T-helper 2 cell treated with Interferon-gamma antibody and Interleukin-4, amounts not matched to agents 5 μg/mL and 100 μg/mL, for 36 hours (primary cell): ENCODE measurements at regions not wholly inside any gene's neighbourhood (a gene's known extent, or its start where the extent isn't known, plus 50 kb on each side); places are given as distances from the start of the nearest gene placed in this dataset.

ENCODE experiments used
- DNase-seq: peaks from one replicate; pipeline ENCODE4 v3.0.0; 2021; ENCODE audit warnings: low spot score
- H3K27ac Mint-ChIP-seq: one replicate; pipeline ENCODE4 v1.8.0; 2021; ENCODE audit warnings: mild to moderate bottlenecking, mixed read lengths
- H3K27me3 Mint-ChIP-seq: one replicate; pipeline ENCODE4 v1.8.0; 2021; ENCODE audit warnings: low read depth, mixed read lengths
- H3K36me3 Mint-ChIP-seq: one replicate; pipeline ENCODE4 v1.8.0; 2021; ENCODE audit warnings: low read depth, mixed read lengths
- H3K4me1 Mint-ChIP-seq: one replicate; pipeline ENCODE4 v1.8.0; 2021; ENCODE audit warnings: low read depth, mixed read lengths
- H3K4me3 Mint-ChIP-seq: one replicate; pipeline ENCODE4 v1.8.0; 2022; ENCODE audit warnings: mild to moderate bottlenecking, moderate library complexity, mixed read lengths
- H3K9me3 Mint-ChIP-seq: one replicate; pipeline ENCODE4 v1.8.0; 2021; ENCODE audit warnings: mixed read lengths

DNA sequence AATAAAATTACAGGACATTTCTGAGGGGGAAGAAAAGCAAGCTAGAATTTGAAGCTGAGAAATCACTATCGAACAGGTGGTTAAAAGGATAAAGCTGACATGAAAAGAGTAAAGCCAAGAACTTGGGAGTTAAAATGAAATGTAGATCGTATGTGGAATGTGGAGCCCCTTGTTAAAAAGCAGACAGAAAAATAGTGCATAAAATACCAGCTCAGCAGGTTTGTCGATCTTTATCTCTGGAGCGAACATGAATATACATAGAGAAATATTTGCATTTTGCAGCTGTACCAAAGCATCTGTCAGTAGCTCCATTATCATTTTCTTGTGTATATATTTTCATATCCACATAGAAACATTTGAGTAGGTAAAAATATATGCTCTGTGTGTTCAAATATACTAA is 73.6 kb upstream of the CDC42BPA start:
- Mint-ChIP-seq H3K4me3 (no peak overlapping the region), H3K36me3 (no peaks in the 10 kb centered on the region), H3K27ac (no peak overlapping the region), H3K9me3 (peaks cover 4% of the 10 kb centered on the region), H3K27me3 (peaks cover 2% of the 10 kb centered on the region), H3K4me1 (peaks cover 6% of the 10 kb centered on the region)
- DNase-seq: no peak

DNA sequence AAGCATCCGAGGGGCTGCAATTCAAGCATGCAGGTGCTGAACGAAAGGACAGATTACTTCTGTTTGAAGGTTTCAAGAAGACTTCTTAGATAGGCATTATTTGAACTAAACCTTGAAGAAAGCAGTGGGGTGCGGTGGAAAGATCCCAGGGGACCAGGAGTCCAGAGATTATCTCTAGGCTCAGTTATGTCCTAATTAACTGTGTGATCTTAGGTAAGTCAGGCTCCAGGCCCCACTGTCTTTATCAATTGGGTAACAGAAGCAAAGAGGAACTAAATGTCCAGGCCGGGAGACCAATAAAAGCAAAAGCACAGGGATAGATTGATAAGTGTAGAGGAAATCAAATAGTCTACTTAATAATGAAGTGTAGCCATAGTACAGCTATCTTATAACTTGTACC is 72.9 kb upstream of the CDC42BPA start:
- H3K27ac Mint-ChIP-seq: no peak overlapping the region
- no peak overlapping the region for H3K4me3 Mint-ChIP-seq
- peaks cover 2% of the 10 kb centered on the region for H3K4me1 Mint-ChIP-seq
- H3K9me3 Mint-ChIP-seq: no peaks in the 10 kb centered on the region
- no peaks in the 10 kb centered on the region for H3K36me3 Mint-ChIP-seq
- no peak for DNase-seq
- H3K27me3 Mint-ChIP-seq: peaks cover 2% of the 10 kb centered on the region

DNA sequence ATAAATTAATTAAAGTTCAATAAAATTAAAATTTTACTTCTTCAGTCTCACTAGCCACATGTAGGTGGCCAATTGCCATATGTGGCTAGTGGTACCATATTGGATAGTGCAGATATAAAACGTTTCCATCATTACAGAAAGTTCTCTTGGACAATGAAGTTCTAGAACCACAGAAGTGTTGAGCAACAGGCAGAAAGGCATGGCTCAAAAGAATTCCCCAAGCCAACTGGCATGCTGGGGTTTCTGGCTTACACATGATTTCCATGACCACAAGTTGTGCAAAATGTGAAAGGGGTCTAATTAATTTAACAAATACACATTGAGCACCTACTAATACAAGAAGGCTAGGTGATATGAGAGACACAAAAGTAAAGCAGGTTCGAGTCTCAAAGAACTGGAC is 72.2 kb upstream of the CDC42BPA start:
- Mint-ChIP-seq H3K4me1 (no peaks in the 10 kb centered on the region), H3K27ac (no peak overlapping the region), H3K9me3 (no peaks in the 10 kb centered on the region), H3K27me3 (peaks cover 2% of the 10 kb centered on the region), H3K4me3 (no peak overlapping the region), H3K36me3 (no peaks in the 10 kb centered on the region)
- no peak for DNase-seq

DNA sequence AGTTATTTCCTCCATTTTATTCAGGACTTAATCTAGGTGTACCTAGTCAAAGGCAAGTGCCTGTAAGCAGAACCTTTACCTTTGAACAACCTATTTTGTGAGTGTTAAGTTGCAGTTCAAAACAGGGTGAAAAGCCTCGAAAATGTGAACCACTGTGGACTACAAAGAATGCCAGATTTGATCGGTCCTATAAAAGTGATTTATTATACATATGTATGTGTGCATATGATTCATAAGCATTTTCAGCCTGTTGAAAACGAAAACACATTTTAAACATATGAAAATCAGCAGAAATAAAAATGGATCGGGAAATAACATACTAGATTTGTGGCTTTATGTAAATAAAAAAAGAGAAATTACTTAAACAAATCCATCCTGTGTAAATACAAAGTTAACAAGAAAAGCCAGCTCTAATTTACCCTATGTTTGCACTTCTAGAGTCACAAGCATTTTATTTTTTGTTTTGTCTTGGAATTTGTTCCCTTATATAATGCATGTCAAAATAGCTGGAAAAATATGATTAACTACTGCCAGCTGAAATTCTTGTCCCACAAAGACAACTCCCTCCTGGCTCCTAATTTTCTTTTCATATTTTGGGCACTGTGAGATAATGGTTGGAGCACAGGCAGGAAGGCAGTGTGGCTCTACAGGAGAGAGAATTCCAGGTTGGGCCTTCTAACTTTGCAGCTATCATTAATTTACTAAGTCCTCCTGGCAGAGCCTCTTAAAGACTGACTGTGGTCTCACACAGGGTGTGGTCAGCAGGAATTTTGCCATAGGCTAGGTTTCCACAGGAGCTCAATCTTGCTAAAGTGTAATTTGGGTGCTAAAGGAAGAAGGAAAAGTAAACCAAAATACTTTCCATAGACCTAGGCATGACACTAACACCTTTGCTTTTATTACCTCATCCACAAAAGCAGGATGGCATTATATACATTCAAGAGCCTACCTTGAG is 70.2 kb upstream of the CDC42BPA start:
- no peaks in the 10 kb centered on the region for H3K9me3 Mint-ChIP-seq
- peaks cover 4% of the 10 kb centered on the region for H3K27me3 Mint-ChIP-seq
- H3K4me1 Mint-ChIP-seq: no peaks in the 10 kb centered on the region
- no peaks in the 10 kb centered on the region for H3K36me3 Mint-ChIP-seq
- no peak overlapping the region for H3K27ac Mint-ChIP-seq
- no peak overlapping the region for H3K4me3 Mint-ChIP-seq
- DNase-seq: no peak

DNA sequence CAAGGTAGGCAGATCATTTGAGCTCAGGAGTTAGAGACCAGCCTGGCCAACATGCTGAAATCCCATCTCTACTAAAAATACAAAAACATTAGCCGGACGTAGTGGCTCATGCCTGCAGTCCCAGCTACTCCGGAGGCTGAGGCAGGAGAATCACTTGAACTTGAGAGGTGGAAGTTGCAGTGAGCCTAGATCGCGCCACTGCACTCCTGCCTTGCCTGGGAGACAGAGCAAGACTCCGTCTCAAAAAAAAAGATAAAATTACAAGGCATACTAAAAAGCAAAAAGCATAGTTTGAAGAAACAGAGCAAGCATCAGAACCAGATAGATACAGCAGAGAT is 61.2 kb upstream of the CDC42BPA start:
- Mint-ChIP-seq H3K9me3 (no peaks in the 10 kb centered on the region), H3K27ac (no peak overlapping the region), H3K27me3 (peaks cover 12% of the 10 kb centered on the region), H3K36me3 (no peaks in the 10 kb centered on the region), H3K4me1 (no peaks in the 10 kb centered on the region), H3K4me3 (no peak overlapping the region)
- DNase-seq: no peak

DNA sequence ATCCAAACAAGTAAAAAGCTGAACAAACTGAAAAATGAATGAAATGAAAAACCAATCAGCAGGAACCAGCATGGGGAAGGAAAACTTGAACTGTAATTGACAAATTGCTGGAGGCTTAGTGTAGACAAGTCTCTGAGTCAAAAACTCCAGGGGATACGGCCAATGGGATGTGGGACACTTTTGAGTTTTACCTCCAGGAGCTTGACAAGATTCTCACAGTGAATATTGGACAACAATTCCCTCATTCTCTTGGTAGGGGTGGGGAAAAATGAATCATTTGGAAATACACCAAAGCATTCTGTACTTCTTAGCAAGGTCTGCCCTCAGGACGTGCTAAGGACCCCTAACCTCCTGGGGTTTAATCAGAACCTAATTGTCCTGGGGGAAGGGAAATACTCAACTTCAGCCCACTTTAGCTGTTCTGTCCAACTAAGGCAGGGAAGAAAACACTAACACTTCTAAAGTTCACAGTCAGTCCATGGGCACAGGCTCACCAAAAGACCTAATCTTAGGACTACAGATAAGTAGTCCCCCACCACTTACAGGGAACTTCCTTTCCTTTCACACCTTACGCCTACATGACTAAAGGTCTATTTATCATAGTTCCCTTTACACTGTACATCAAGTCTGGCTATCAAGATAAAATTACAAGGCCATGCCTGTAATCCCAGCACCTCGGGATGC is 60.7 kb upstream of the CDC42BPA start:
- no peak overlapping the region for H3K27ac Mint-ChIP-seq
- no peak overlapping the region for H3K4me3 Mint-ChIP-seq
- H3K9me3 Mint-ChIP-seq: no peaks in the 10 kb centered on the region
- H3K36me3 Mint-ChIP-seq: no peaks in the 10 kb centered on the region
- DNase-seq: no peak
- peaks cover 12% of the 10 kb centered on the region for H3K27me3 Mint-ChIP-seq
- no peaks in the 10 kb centered on the region for H3K4me1 Mint-ChIP-seq

DNA sequence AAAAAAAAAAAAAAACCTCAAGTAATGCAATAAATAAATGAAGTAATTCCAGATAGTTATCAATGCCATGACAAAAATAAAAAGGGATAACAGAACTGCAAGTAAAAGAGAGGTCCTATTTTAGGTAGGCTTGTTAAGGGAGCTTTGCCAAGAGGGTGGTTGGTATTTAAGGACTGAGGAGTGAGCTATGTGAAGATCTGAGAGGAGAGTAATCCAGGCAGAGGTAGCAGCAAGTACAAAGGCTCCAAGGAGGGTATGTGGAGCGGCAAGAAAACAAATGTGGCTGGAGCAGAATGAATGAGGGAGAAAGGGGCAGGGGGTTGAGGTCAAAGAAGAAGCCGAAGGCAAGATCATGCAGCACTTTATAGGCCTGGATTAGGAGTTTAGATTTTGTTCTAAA is 59.9 kb upstream of the CDC42BPA start:
- DNase-seq: no peak
- Mint-ChIP-seq H3K36me3 (no peaks in the 10 kb centered on the region), H3K27me3 (peaks cover 12% of the 10 kb centered on the region), H3K9me3 (no peaks in the 10 kb centered on the region), H3K4me1 (no peaks in the 10 kb centered on the region), H3K4me3 (no peak overlapping the region), H3K27ac (no peak overlapping the region)

DNA sequence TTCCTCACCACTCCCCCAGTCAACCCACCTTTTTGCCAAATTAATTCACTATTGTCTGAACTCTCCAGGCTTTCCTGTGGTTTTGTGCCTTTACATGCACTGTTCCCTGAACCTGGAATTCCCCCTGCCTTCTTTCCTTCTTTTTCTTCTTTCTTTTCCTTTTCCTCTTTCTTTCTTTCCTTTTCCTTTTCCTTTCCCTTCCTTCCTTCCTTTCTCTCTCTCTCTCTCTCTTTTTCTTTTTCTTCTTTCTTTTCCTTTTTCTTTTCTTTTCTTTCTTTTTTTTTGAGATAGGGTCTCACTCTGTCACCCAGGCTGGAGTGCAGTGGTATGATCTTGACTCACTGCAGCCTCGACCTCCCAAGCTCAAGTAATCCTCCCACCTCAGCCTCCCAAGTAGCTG is 56.6 kb upstream of the CDC42BPA start:
- H3K9me3 Mint-ChIP-seq: no peaks in the 10 kb centered on the region
- H3K4me3 Mint-ChIP-seq: no peak overlapping the region
- no peaks in the 10 kb centered on the region for H3K36me3 Mint-ChIP-seq
- no peak for DNase-seq
- H3K27ac Mint-ChIP-seq: no peak overlapping the region
- H3K27me3 Mint-ChIP-seq: peaks cover 9% of the 10 kb centered on the region
- H3K4me1 Mint-ChIP-seq: no peaks in the 10 kb centered on the region

DNA sequence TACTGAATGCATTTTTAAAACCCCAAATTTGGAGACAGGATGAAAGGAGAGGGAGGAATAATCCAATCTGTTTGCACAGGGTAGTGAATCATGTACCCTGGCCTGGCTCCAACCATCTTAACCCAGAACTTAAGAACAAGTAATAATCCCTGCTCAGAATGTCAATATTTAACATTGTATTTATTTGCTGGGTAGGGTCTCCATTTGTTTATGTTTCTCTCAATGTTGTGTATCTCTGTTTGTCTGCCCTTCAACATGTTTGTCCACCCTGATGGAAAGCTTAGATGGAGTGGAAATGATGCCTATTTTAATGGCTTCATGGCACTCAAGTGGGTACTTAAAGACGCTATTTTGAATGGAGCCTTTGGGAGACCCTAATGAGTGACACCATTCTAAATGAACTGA is 54.4 kb upstream of the CDC42BPA start:
- peaks cover 4% of the 10 kb centered on the region for H3K27me3 Mint-ChIP-seq
- DNase-seq: no peak
- no peak overlapping the region for H3K27ac Mint-ChIP-seq
- no peaks in the 10 kb centered on the region for H3K36me3 Mint-ChIP-seq
- H3K4me1 Mint-ChIP-seq: no peaks in the 10 kb centered on the region
- H3K9me3 Mint-ChIP-seq: no peaks in the 10 kb centered on the region
- no peak overlapping the region for H3K4me3 Mint-ChIP-seq

DNA sequence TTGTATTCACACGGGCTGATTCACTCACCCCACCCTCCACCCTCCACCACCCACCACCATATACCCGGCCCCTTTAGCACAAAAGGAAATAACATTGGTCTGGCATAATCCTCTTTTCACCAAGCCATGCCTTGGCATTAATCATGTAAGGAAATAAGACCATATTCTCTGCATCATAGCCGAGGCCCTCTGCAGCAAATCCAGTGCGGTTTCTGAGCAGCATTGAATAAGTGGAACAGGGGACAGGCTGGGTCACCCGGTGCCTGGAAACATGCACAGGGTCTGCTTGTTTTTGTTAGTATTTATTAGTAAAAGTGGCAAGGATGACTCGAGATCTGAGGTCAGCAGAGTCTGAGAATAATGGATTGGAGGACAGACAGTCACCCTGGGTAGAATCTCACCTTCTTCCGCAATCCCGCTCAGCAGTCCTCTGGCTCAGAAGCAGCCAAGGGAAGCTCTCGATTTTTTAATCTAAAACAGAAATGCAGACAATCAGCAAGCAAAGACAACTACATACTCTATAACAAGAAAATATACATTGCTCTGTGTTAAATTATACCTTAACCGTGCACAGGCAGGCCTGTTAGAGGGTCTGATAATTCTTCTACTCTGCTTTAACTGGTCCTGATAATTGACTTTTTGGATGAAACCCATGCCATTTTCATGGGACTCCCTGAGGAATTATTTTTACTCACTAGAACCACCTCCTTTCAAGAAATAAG is 52.4 kb upstream of the CDC42BPA start:
- H3K9me3 Mint-ChIP-seq: no peaks in the 10 kb centered on the region
- H3K27ac Mint-ChIP-seq: no peak overlapping the region
- no peak for DNase-seq
- peaks cover 4% of the 10 kb centered on the region for H3K27me3 Mint-ChIP-seq
- H3K36me3 Mint-ChIP-seq: no peaks in the 10 kb centered on the region
- no peaks in the 10 kb centered on the region for H3K4me1 Mint-ChIP-seq
- no peak overlapping the region for H3K4me3 Mint-ChIP-seq

DNA sequence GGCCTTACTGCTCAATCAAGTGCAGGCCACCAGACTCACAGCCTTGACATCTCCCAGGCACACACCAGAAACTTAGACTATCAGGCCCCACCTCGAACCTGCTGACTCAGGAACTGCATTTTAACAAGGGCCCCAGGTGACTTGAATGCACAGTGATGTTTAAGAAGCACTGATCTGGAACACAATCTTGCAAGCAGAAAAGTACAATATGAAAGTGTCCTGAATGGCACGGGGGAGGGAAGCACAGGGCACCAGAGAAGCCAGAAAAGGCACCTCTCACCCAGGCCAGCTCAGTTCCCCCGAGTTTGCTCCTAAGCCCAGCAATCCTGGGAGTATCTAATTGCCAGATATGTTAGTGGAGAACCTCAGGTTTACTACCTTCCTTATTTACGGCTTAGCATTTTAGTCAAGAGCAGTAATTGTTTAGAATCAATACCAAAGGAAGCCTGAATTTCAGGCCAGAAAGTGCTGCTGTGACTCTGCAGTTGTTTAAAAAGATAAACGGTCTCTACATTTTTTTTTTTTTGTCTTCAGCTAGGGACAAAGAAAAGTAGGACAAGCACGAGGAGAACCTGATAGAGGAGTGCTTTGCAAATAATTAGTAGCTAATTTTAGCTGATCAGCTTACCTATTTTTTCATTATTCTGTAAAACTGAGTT is 50.9 kb upstream of the CDC42BPA start:
- Mint-ChIP-seq H3K36me3 (no peaks in the 10 kb centered on the region), H3K4me3 (no peak overlapping the region), H3K27ac (no peak overlapping the region), H3K4me1 (no peaks in the 10 kb centered on the region), H3K27me3 (peaks cover 4% of the 10 kb centered on the region), H3K9me3 (no peaks in the 10 kb centered on the region)
- no peak for DNase-seq
